Erythroblast (primary cell): ENCODE measurements at regions not wholly inside any gene's neighbourhood (a gene's known extent, or its start where the extent isn't known, plus 50 kb on each side); places are given as distances from the start of the nearest gene placed in this dataset.

Source experiments
- GATA1 ChIP-seq: IDR thresholded peaks from 2 replicates; pipeline ENCODE4 v1.6.1; 2011; ENCODE audit warnings: low read depth, mild to moderate bottlenecking, control low read depth, low read length, moderate library complexity
- POLR2A ChIP-seq: IDR thresholded peaks from 2 replicates; pipeline ENCODE4 v1.6.1; 2011; ENCODE audit warnings: mild to moderate bottlenecking, low read length

DNA sequence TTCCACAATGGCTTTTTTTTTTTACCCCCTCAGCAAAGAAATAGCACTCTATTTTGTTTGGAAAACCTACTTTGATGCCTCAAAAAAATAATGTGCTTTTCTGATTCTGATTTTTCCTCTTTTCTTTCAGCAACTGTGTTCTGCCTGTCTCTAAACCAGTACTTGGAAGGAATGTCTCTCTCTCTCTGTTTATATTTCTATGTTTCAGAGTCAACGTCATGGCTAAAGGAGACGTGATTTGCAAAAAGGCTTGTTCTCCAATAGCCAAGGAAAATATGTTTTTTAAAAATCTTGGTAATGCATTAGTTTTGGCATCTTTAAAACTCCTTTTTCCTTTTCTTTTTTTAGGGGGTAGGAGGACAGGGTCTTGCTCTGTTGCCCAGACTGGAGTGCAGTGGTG, 56.0 kb upstream of the SDK1 start:
- no peak for TF ChIP-seq POLR2A
- TF ChIP-seq GATA1, result no peak
